Stomach (tissue), 8 donors: ENCODE measurements at regions not wholly inside any gene's neighbourhood (a gene's known extent, or its start where the extent isn't known, plus 50 kb on each side); places are given as distances from the start of the nearest gene placed in this dataset.

Experiments used
- DNase-seq, 2 donors: peaks; one replicate each; pipeline versions ENCODE4 v3.0.0 to v3.0.0-alpha.2; 2013 to 2019
- H3K27ac ChIP-seq, 5 donors: fragments of 200-600 bp in 4 of 5; sonication (generic) in 4 of 5; one replicate each; pipeline ENCODE4 v1.5.1; 2013 to 2019; ENCODE audit warnings: mild to moderate bottlenecking in 1 of 5, moderate library complexity in 1 of 5
- H3K27me3 ChIP-seq, 3 donors: fragments of 200-600 bp; sonication (generic); one replicate each; pipeline ENCODE4 v1.5.1; 2017 to 2019; ENCODE audit warnings: mixed run types in 1 of 3
- H3K36me3 ChIP-seq, 4 donors: fragments of 200-600 bp; sonication (generic); 1 replicate in 3 of 4; 2 replicates in 1 of 4; pipeline ENCODE4 v1.5.1; 2016 to 2019
- H3K4me1 ChIP-seq, 4 donors: fragments of 200-600 bp; sonication (generic); one replicate each; pipeline ENCODE4 v1.5.1; 2016 to 2019
- H3K4me3 ChIP-seq, 4 donors: fragments of 200-600 bp; sonication (generic) in 3 of 4; one replicate each; pipeline ENCODE4 v1.5.1; 2016 to 2019; ENCODE audit warnings: mild to moderate bottlenecking in 1 of 4
- H3K9me3 ChIP-seq, 4 donors: fragments of 200-600 bp; sonication (generic); one replicate each; pipeline ENCODE4 v1.5.1; 2016 to 2019
- CTCF ChIP-seq, 7 experiments: fragments of 450-650 bp in 4 of 7; fragments of 200-600 bp in 3 of 7; sonication (generic) in 3 of 7; IDR thresholded peaks; one replicate each; pipeline ENCODE4 v1.5.1; 2016 to 2019; ENCODE audit warnings: antibody characterized with exemption in 7 of 7, control low read depth in 2 of 7, mild to moderate bottlenecking in 1 of 7
- EP300 ChIP-seq: sonication (generic); formaldehyde crosslinking; IDR thresholded peaks from one replicate; pipeline ENCODE4 v1.6.1; 2017; ENCODE audit warnings: antibody characterized with exemption
- POLR2A ChIP-seq, 4 donors: fragments of 450-650 bp; IDR thresholded peaks; one replicate each; pipeline ENCODE4 v1.6.1; 2016; ENCODE audit warnings: antibody characterized with exemption in 4 of 4, control low read depth in 2 of 4, mild to moderate bottlenecking in 1 of 4, moderate library complexity in 1 of 4
- POLR2AphosphoS5 ChIP-seq, 3 donors: sonication (generic); formaldehyde crosslinking; IDR thresholded peaks; one replicate each; pipeline ENCODE4 v1.6.1; 2016; ENCODE audit warnings: antibody characterized with exemption in 3 of 3
- WGBS, 5 donors: extraction: QIAGEN DNeasy Blood & Tissue Kit in 3 of 5; methylation state at CpG; one replicate each; pipeline versions ENCODE4 v1.1.5 to v1.1.7; 2013 to 2018; 5-methylcytosine and 5-hydroxymethylcytosine counted together
- intact Hi-C: fragments of 100-400 bp; cut with DNase I; formaldehyde crosslinking; loops from one replicate; pipeline ENCODE4 v1.15.1; 2023; ENCODE audit warnings: low total_unique reads
- donor health status: healthy with polysubstance abuse.
- donor health status: Bipolar disorder and iron deficiency.
- donor health status: healthy.

GRCh38 chr21:25427828-25428227 is 179.5 kb downstream of the MRPL39 start:
- no peaks in the 10 kb centered on the region for H3K27me3 ChIP-seq
- no peaks in the 10 kb centered on the region for H3K36me3 ChIP-seq
- no peak overlapping the region for H3K4me3 ChIP-seq
- no peaks in the 10 kb centered on the region for H3K4me1 ChIP-seq
- 74 to 83% (median 78%) methylated on average over 5 of the region's 5 CpGs for WGBS, 5 donors
- H3K27ac ChIP-seq, result no peak overlapping the region
- intact Hi-C loops, result no loop called here
- no peaks in the 10 kb centered on the region for H3K9me3 ChIP-seq
- TF ChIP-seq CTCF (IDR thresholded peaks at IDR 0.05) (no peak), POLR2AphosphoS5 (IDR thresholded peaks at IDR 0.05) (no peak), POLR2A (IDR thresholded peaks at IDR 0.05) (no peak), EP300 (no peak)
- no peak for DNase-seq

- Histone ChIP-seq H3K9me3 (no peaks in the 10 kb centered on the region), H3K36me3 (no peaks in the 10 kb centered on the region), H3K4me1 (no peaks in the 10 kb centered on the region), H3K4me3 (no peak overlapping the region), H3K27ac (no peak overlapping the region), H3K27me3 (no peaks in the 10 kb centered on the region)
- DNase-seq, result no peak
- TF ChIP-seq EP300, result no peak
- no peak for TF ChIP-seq POLR2A (IDR thresholded peaks at IDR 0.05)
- no peak for TF ChIP-seq POLR2AphosphoS5 (IDR thresholded peaks at IDR 0.05)
- no peak for TF ChIP-seq CTCF (IDR thresholded peaks at IDR 0.05)
- WGBS, 5 donors, result 77 to 86% (median 85%) methylated on average over 4 of the region's 4 CpGs
- intact Hi-C loops, result no loop called here
Measured at GRCh38 chr21:25426580-25426979, 180.7 kb downstream of the MRPL39 start.

- intact Hi-C loops, result no loop called here
- no peak for TF ChIP-seq POLR2A (IDR thresholded peaks at IDR 0.05)
- no peak for TF ChIP-seq CTCF (IDR thresholded peaks at IDR 0.05)
- no peak for TF ChIP-seq EP300
- TF ChIP-seq POLR2AphosphoS5 (IDR thresholded peaks at IDR 0.05), result no peak
- 68 to 77% (median 72%) methylated on average over 2 of the region's 2 CpGs for WGBS, 5 donors
- no peak for DNase-seq
- no peaks in the 10 kb centered on the region for H3K4me1 ChIP-seq
- H3K4me3 ChIP-seq, result no peak overlapping the region
- no peaks in the 10 kb centered on the region for H3K36me3 ChIP-seq
- no peaks in the 10 kb centered on the region for H3K27me3 ChIP-seq
- no peaks in the 10 kb centered on the region for H3K9me3 ChIP-seq
- no peak overlapping the region for H3K27ac ChIP-seq
Measured at GRCh38 chr21:25425156-25425555, 182.1 kb downstream of the MRPL39 start.

- Histone ChIP-seq H3K27ac (no peak overlapping the region), H3K4me1 (no peaks in the 10 kb centered on the region), H3K4me3 (no peak overlapping the region), H3K9me3 (no peaks in the 10 kb centered on the region), H3K27me3 (no peaks in the 10 kb centered on the region), H3K36me3 (no peaks in the 10 kb centered on the region)
- intact Hi-C loops, result no loop called here
- no peak for TF ChIP-seq POLR2AphosphoS5 (IDR thresholded peaks at IDR 0.05)
- 70 to 88% (median 77%) methylated on average over 2 of the region's 2 CpGs for WGBS, 5 donors
- no peak for DNase-seq
Measured at GRCh38 chr21:25424634-25425033, 182.6 kb downstream of the MRPL39 start.

- no peaks in the 10 kb centered on the region for H3K9me3 ChIP-seq
- H3K4me3 ChIP-seq, result no peak overlapping the region
- no peaks in the 10 kb centered on the region for H3K36me3 ChIP-seq
- WGBS, 5 donors, result 67 to 74% (median 73%) methylated on average over 4 of the region's 4 CpGs
- no peak for DNase-seq
- no peaks in the 10 kb centered on the region for H3K4me1 ChIP-seq
- intact Hi-C loops, result no loop called here
- no peak overlapping the region for H3K27ac ChIP-seq
- TF ChIP-seq POLR2AphosphoS5 (IDR thresholded peaks at IDR 0.05), result no peak
- no peak for TF ChIP-seq EP300
- TF ChIP-seq POLR2A (IDR thresholded peaks at IDR 0.05), result no peak
- no peak for TF ChIP-seq CTCF (IDR thresholded peaks at IDR 0.05)
- no peaks in the 10 kb centered on the region for H3K27me3 ChIP-seq
Measured at GRCh38 chr21:25424048-25424447, 183.2 kb downstream of the MRPL39 start.
